Memory B cell (primary cell): ENCODE measurements at regions not wholly inside any gene's neighbourhood (a gene's known extent, or its start where the extent isn't known, plus 50 kb on each side); places are given as distances from the start of the nearest gene placed in this dataset.

ENCODE experiments used
- ATAC-seq: fragments of 150-1000 bp; cut with Tn5 transposase; 2 replicates; pipeline ENCODE4 v1.10.0; 2021; ENCODE audit warnings: low read depth, mild to moderate bottlenecking, moderate library complexity
- DNase-seq, 2 donors: peaks; one replicate each; pipeline ENCODE4 v3.0.0; 2022; ENCODE audit warnings: low spot score in 2 of 2
- H3K27ac Mint-ChIP-seq: one replicate; pipeline ENCODE4 v1.8.0; 2022; ENCODE audit warnings: mild to moderate bottlenecking, moderate library complexity, mixed read lengths
- H3K27me3 Mint-ChIP-seq: one replicate; pipeline ENCODE4 v1.8.0; 2022; ENCODE audit warnings: mixed read lengths
- H3K36me3 Mint-ChIP-seq: one replicate; pipeline ENCODE4 v1.8.0; 2022; ENCODE audit warnings: mild to moderate bottlenecking, mixed read lengths
- H3K4me1 Mint-ChIP-seq: one replicate; pipeline ENCODE4 v1.8.0; 2022; ENCODE audit warnings: mixed read lengths
- H3K4me3 Mint-ChIP-seq: one replicate; pipeline ENCODE4 v1.8.0; 2022; ENCODE audit warnings: mild to moderate bottlenecking, moderate library complexity, mixed read lengths
- H3K9me3 Mint-ChIP-seq: one replicate; pipeline ENCODE4 v1.8.0; 2022; ENCODE audit warnings: mixed read lengths

- DNase-seq = no peak
- Mint-ChIP-seq H3K27me3 (no peaks in the 10 kb centered on the region), H3K4me3 (no peak overlapping the region), H3K27ac (no peak overlapping the region), H3K9me3 (peaks cover 4% of the 10 kb centered on the region), H3K4me1 (no peaks in the 10 kb centered on the region), H3K36me3 (no peaks in the 10 kb centered on the region)
- no peak for ATAC-seq
These were observed 379.1 kb downstream of the SLITRK6 start for GRCh38 chr13:85420136-85420535.

DNA sequence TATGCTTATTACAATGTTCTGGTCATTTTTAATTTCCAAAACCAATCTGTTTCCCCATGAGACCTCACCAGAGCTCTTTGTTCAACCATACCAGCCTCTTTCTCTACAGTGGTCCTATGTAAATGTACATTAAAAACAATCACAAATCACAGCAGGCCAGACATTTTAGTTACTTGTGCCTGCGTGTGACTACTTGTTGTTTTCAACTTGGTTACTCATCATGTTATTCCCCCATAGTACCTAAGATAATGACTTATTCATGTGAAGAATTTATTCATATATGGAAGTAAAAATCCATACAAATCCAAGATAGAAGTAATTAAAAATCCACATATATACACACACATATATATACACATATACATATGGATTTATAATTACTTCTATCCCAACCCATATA, 379.6 kb downstream of the SLITRK6 start:
- ATAC-seq (no peak), DNase-seq (no peak)
- H3K4me1 Mint-ChIP-seq = no peaks in the 10 kb centered on the region
- H3K4me3 Mint-ChIP-seq = no peak overlapping the region
- no peaks in the 10 kb centered on the region for H3K36me3 Mint-ChIP-seq
- H3K27me3 Mint-ChIP-seq = no peaks in the 10 kb centered on the region
- H3K9me3 Mint-ChIP-seq = peaks cover 4% of the 10 kb centered on the region
- no peak overlapping the region for H3K27ac Mint-ChIP-seq

DNA sequence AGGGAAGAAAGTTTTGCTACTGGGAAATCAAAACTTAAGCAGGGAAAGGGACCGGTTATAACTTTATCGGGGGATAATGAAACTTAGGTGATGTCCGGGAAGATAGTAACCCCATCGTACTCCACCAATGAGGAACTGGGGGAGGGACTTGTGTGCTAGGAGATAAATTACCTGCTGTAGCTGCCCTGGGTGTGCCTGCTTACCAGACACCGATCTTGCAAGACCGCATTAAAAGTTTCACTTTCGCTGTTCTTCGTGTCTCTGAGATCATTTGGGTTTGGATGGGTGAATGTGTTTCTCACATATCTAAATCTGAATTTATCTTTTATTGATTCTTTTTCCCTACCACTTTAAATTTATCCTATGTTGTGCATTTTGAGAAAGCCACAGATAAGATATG, 381.4 kb downstream of the SLITRK6 start:
- Mint-ChIP-seq H3K27ac (peak overlapping the region; percentile 63), H3K4me3 (peak overlapping the region; percentile 53), H3K36me3 (no peaks in the 10 kb centered on the region), H3K4me1 (no peaks in the 10 kb centered on the region), H3K27me3 (no peaks in the 10 kb centered on the region), H3K9me3 (peaks cover 4% of the 10 kb centered on the region)
- ATAC-seq = no peak
- DNase-seq = no peak

- Mint-ChIP-seq H3K9me3 (peaks cover 5% of the 10 kb centered on the region), H3K27ac (no peak overlapping the region), H3K4me1 (no peaks in the 10 kb centered on the region), H3K27me3 (no peaks in the 10 kb centered on the region), H3K36me3 (no peaks in the 10 kb centered on the region), H3K4me3 (no peak overlapping the region)
- ATAC-seq = no peak
- no peak for DNase-seq
These were observed 385.6 kb downstream of the SLITRK6 start for GRCh38 chr13:85413664-85414063.

DNA sequence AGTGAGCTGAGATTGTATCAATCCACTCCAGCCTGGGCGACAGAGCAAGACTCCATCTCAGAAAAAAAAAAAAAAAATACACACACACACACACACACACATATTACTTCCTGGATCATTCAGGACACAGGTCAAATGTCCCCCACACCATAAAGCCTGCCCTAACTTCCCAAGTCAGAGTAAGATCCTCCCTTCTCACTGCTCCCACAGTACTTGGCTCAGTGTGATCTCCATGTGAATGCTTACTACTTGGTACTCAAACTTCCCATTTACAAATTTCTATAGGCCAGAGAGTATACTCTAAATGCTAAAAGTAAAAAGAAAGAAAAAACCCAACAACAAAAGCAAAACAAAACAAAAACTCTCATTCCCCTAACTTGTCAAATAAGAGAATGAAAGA, 386.8 kb downstream of the SLITRK6 start:
- Mint-ChIP-seq H3K9me3 (peaks cover 3% of the 10 kb centered on the region), H3K27ac (no peak overlapping the region), H3K27me3 (no peaks in the 10 kb centered on the region), H3K4me1 (no peaks in the 10 kb centered on the region), H3K4me3 (no peak overlapping the region), H3K36me3 (no peaks in the 10 kb centered on the region)
- DNase-seq (no peak), ATAC-seq (no peak)

DNA sequence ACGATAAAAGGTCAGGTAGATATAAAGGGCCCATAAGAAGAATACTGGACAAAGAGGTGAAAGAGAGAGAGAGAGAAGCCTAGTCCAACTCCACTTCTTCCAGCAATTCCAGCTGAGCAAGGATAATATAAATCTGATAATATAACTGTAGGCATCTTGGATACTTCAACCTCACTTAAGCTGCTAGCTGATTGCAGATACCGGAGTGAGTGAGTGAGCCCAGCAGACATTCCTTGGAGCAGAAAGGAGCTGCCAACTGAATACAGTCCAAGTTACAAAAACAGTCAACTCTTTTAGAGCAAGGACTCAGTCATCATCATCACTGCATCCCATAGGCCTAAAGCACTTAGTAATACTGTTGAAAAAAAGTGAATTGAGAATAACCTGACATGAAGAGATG, 387.6 kb downstream of the SLITRK6 start:
- Mint-ChIP-seq H3K4me1 (no peaks in the 10 kb centered on the region), H3K27ac (no peak overlapping the region), H3K36me3 (no peaks in the 10 kb centered on the region), H3K9me3 (peaks cover 3% of the 10 kb centered on the region), H3K4me3 (no peak overlapping the region), H3K27me3 (no peaks in the 10 kb centered on the region)
- DNase-seq = no peak
- no peak for ATAC-seq

GRCh38 chr13:85408415-85408814, 390.8 kb downstream of the SLITRK6 start:
- Mint-ChIP-seq H3K9me3 (peaks cover 4% of the 10 kb centered on the region), H3K27me3 (no peaks in the 10 kb centered on the region), H3K4me3 (no peak overlapping the region), H3K27ac (no peak overlapping the region), H3K36me3 (no peaks in the 10 kb centered on the region), H3K4me1 (no peaks in the 10 kb centered on the region)
- no peak for ATAC-seq
- no peak for DNase-seq

DNA sequence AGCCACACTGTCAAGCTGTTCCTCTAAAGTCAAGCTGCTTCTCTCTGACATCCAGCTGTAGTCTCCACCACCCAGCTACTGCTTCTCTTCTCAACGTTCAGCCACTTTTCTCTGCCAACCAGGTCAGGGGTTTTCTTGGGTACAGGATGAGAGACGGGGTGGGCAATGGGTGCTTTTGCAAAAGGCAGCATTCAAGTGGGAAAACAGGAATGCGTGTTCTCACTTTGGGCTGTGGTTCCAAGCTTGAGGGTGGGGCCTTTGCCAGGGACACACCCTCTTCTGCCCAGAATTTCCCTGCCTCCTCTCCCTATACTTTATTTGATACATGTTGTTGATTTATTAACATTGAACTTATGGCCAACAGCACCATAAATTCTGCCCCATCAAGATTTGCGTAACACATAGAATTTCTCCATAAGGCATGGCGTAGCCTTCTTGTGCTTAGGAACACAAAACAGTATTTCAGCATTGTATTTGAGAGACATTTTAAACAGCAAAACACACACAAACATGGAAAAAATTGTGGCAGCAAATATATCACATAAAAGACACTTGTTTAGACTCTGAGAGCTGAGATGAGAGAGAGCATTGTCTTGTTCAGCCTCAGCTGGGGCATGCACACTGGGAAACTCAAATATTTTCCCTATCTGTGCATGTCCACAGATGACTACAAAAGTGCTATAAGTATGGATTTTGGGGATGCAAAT, 392.8 kb downstream of the SLITRK6 start:
- H3K36me3 Mint-ChIP-seq = no peaks in the 10 kb centered on the region
- H3K27ac Mint-ChIP-seq = no peak overlapping the region
- ATAC-seq (no peak), DNase-seq (no peak)
- peaks cover 3% of the 10 kb centered on the region for H3K9me3 Mint-ChIP-seq
- H3K4me1 Mint-ChIP-seq = no peaks in the 10 kb centered on the region
- H3K4me3 Mint-ChIP-seq = no peak overlapping the region
- H3K27me3 Mint-ChIP-seq = no peaks in the 10 kb centered on the region

DNA sequence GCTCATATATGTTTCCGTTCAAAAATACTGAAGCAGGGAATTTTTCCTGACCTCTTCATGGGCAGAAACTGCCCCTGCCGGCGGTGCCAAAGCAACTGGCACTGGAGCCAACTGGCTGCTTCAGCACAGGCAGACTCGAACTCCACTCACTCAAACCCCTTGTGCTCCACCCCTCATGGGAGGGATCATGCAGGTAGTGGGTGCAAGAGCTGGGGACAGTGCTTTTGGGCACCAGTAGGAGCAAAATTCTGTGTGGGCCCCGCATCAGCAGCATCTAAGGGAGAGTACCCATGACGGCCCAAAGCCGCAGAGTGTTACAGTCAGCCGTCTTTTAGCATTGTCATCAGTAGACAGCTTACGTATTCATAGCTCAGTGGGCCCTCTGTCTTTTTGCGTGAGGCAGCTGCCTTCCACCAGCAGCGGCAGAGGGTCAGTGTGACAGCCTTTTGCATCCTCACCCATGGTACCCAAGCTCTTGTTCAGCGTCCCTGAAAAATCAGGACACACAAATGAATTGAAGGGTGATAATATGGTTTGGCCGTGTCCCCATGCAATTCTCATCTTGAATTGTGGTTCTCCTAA, 393.8 kb downstream of the SLITRK6 start:
- Mint-ChIP-seq H3K9me3 (peaks cover 2% of the 10 kb centered on the region), H3K27me3 (no peaks in the 10 kb centered on the region)
- no peak for ATAC-seq

GRCh38 chr13:85386424-85386823, 412.8 kb downstream of the SLITRK6 start:
- Mint-ChIP-seq H3K9me3 (no peaks in the 10 kb centered on the region), H3K27me3 (no peaks in the 10 kb centered on the region), H3K4me1 (no peaks in the 10 kb centered on the region), H3K36me3 (no peaks in the 10 kb centered on the region), H3K27ac (no peak overlapping the region), H3K4me3 (no peak overlapping the region)
- DNase-seq (no peak), ATAC-seq (no peak)

More for the DNA sequence above, 393.8 kb downstream of the SLITRK6 start:
- H3K27ac Mint-ChIP-seq = no peak overlapping the region
- no peaks in the 10 kb centered on the region for H3K4me1 Mint-ChIP-seq
- DNase-seq = no peak
- no peak overlapping the region for H3K4me3 Mint-ChIP-seq
- no peaks in the 10 kb centered on the region for H3K36me3 Mint-ChIP-seq

GRCh38 chr13:85383291-85383690, 415.9 kb downstream of the SLITRK6 start:
- Mint-ChIP-seq H3K27ac (no peak overlapping the region), H3K4me1 (peaks cover 5% of the 10 kb centered on the region), H3K27me3 (no peaks in the 10 kb centered on the region), H3K36me3 (no peaks in the 10 kb centered on the region), H3K9me3 (peaks cover 3% of the 10 kb centered on the region), H3K4me3 (no peak overlapping the region)
- ATAC-seq (no peak), DNase-seq (no peak)

GRCh38 chr13:85381082-85381481, 418.1 kb downstream of the SLITRK6 start:
- DNase-seq = no peak
- H3K36me3 Mint-ChIP-seq = no peaks in the 10 kb centered on the region
- H3K4me3 Mint-ChIP-seq = no peak overlapping the region
- H3K27me3 Mint-ChIP-seq = no peaks in the 10 kb centered on the region
- H3K4me1 Mint-ChIP-seq = peaks cover 5% of the 10 kb centered on the region
- H3K9me3 Mint-ChIP-seq = peaks cover 3% of the 10 kb centered on the region
- no peak overlapping the region for H3K27ac Mint-ChIP-seq
- no peak for ATAC-seq

DNA sequence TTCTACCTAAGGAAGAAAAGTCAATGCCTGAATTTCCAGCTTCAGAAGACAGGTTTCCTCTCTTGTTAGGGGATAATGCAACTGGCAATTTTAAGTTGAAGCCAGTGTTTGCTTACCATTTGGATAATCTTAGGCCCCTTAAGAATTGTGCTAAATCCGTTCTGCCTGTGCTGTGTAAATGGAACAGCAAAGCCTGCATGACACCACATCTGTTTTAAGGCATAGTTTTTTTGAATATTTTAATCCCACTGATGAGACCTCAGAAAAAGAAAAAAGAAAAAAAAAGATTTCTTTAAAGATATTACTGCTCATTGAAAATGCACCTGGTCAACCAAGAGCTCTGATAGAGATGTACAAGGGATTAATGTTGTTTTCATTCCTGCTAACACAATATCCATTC, 419.2 kb downstream of the SLITRK6 start:
- Mint-ChIP-seq H3K27me3 (no peaks in the 10 kb centered on the region), H3K4me3 (no peak overlapping the region), H3K9me3 (peaks cover 3% of the 10 kb centered on the region), H3K27ac (no peak overlapping the region), H3K4me1 (peaks cover 5% of the 10 kb centered on the region), H3K36me3 (no peaks in the 10 kb centered on the region)
- ATAC-seq (no peak), DNase-seq (no peak)

- ATAC-seq (no peak), DNase-seq (no peak)
- H3K27ac Mint-ChIP-seq = no peak overlapping the region
- H3K36me3 Mint-ChIP-seq = no peaks in the 10 kb centered on the region
- H3K4me3 Mint-ChIP-seq = peak overlapping the region; percentile 45
- H3K4me1 Mint-ChIP-seq = peaks cover 5% of the 10 kb centered on the region
- no peaks in the 10 kb centered on the region for H3K27me3 Mint-ChIP-seq
- peaks cover 3% of the 10 kb centered on the region for H3K9me3 Mint-ChIP-seq
These were observed 419.8 kb downstream of the SLITRK6 start for GRCh38 chr13:85379433-85379832.

DNA sequence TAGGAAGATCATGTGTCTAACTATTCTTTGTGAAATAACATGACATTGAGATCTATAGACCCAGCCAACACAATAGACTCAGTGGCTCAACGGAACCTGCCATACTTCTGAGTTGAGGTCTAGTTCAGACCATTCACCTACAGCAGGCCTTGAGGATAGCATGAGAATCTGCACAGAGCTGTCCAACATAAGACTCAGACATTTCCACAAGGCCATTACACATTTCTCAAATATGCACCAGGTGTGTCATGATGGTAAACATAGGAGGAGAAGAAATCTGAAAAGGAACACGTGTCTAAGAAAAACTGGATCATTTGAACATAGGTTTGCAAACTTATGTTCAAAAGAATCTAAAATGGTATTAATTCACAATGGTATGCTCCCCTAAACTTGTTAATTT, 421.4 kb downstream of the SLITRK6 start:
- no peak for DNase-seq
- H3K27me3 Mint-ChIP-seq = no peaks in the 10 kb centered on the region
- H3K4me3 Mint-ChIP-seq = no peak overlapping the region
- no peak overlapping the region for H3K27ac Mint-ChIP-seq
- ATAC-seq = no peak
- peaks cover 5% of the 10 kb centered on the region for H3K4me1 Mint-ChIP-seq
- no peaks in the 10 kb centered on the region for H3K36me3 Mint-ChIP-seq
- peaks cover 3% of the 10 kb centered on the region for H3K9me3 Mint-ChIP-seq
